ENCODE measurements at regions not wholly inside any gene's neighbourhood (a gene's known extent, or its start where the extent isn't known, plus 50 kb on each side); places are given as distances from the start of the nearest gene placed in this dataset.
A peak's percentile ranks its signal among the peaks of the same experiment; 100 is the strongest.
"Not testable (repeated sequence)": the region's sequence is repeated elsewhere in the genome, so short reads cannot be mapped to it uniquely, and the experiment has no call there.

DNA sequence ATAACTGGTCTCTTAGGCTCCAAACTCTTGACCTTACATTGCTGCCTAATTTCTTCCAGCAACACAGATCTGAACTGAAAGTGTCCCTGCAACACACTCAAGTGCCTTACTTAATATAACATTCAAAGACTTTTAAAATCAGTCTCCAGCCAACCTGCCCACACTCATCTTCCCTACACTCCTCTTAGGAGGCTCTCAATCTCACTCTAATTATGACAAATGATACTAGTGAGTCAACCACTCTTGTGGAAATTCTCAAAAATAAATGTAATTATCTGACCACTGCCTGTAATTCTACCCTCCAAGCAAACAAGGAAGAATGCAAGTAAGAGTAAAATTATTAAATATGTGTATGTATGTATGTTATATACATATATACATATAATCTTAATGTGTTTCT is 348.1 kb upstream of the MIR17HG start:
- FAIRE-seq, result no peak
- no peak for DNase-seq (ENCODE audit: low spot score in 2 of 2)

DNA sequence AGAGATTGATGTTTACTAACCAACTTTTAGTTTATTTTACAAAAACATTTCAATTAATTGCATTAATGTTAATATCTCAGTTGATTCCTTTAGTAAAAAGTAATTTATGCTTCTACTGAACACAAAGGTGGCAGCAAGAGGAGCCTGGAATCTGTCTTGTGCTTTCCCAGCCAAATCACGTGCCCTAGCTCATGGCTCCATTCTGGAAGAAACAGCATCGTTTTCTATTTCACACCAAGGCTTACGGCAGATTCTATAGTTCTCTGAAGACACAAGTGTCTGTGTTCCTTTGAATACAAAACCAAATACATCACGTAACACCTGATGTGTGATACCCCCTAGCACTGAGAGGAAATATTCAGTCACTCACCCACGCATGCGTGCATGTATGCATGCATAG is 346.1 kb upstream of the MIR17HG start:
- no peak for FAIRE-seq
- DNase-seq (ENCODE audit: low spot score in 2 of 2), result no peak

DNA sequence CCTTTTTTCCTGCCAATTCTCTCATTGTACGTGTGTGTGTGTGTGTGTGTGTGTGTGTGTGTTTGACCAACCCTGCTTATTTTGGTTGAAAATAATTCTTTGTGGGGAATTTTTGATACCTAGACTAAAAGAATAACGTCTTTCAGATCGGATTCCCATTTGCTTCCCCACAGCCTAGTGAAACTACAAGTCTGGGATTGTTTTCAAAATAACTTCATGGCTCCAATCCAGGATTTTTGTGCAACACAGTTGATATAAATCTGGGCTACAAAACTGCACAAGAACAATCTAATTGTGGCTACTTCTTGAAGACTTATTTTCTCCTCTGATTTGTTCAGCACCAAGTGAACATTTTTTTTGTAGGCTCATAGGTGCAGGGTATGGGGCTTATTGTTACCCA is 332.8 kb upstream of the MIR17HG start:
- no peak for DNase-seq (ENCODE audit: low spot score in 2 of 2)
- FAIRE-seq, result no peak

DNA sequence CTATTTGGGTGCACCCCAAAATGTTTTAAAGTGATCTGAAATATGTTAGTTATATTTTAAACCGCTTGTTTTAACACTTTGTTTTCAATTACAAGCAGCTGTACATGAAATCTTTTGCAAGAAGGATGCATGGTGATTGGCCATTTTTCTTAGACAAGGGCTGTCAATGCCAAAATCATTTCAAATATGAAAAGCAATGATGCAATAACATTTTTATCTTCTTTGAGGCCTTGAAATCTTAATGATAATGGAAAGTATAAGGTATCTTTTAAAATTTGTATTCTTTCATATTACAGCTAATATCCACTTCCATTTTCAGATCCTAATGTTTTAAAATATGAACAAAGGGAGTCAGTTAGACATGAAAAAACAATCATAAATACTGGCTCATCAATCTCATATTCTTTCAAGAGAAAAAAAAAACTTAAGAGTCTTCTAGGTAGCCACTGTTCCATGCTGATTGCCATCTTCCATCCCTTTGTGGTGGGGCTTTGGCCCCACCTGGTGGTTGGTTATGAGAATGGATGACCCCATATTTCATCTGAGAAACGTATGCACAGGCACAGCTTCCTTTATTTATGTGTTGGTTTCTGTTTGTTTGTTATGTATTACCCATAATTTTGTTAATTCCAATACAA is 330.3 kb upstream of the MIR17HG start:
- DNase-seq (ENCODE audit: low spot score in 2 of 2) (peak in 1 of 2 donors; percentile 6), FAIRE-seq (peak; percentile 31)

DNA sequence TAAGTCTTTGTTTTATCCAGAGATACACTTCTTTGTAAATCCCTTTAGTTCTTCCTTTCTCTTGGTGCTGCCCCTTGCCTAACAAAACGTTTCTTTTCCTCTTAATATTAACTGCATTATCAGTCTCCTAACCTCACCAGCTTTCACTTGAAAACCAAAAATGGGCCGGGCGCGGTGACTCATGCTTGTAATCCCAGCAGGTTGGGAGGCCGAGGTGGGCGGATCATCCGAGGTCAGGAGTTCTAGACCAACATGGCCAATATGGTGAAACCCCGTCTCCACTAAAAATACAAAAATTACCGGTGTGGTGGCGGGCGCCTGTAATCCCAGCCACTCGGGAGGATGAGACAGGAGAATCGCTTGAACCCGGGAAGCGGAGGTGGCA is 329.8 kb upstream of the MIR17HG start:
- no peak for DNase-seq (ENCODE audit: low spot score in 2 of 2)
- FAIRE-seq, result no peak

DNA sequence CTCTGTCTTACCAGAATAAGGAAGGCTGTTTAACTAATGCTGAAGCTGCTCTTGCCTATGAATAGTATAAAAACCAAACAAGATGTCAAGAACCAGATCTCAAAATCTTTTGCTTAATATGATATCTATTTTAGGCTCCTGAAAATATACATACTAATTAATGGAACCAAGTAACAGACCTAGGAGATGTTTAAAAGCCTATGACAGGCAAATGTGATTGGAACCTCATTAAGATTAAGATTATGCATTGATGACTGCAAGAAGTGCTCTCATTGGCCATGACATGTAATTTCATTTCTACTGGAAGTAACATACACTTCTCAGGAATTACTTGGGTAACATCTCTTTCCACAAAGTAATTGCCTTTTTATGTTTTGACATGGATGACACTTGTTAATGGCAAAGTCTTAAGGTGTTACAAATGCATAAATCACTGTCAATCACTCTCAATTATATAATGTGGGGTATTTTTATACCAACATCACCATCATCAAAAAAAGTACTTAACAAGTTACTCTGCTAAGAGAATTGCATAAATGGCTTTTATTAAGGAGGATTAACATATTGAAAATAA is 326.9 kb upstream of the MIR17HG start:
- no peak for DNase-seq (ENCODE audit: low spot score in 2 of 2)
- no peak for FAIRE-seq

DNA sequence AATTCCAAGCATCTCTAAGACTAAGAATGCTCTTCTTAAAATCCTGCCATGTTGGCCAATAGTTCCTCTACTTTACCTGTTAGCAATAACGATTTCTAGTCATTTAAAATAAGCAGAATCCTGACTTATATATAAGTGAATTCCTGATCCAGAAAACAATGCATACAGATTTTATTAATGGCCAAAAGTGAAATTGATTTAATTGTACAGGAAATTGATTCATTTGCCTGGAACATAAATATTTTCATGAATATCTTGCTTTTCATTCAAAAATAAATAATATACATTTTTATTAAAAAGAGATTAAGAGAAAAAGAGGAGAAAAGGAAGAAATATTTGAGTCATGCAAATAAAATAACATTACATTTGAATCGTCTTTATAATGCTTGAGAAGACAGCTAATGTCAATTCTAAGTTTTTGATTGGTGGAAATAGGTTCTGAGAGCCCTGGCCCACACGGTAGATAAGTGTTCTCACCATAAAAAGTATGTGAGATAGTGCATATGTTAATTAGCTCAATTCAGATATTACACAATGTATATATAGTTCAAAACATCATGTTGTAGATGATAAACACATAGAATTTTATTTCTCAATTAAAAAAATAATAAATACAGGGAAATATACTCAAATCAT is 323.2 kb upstream of the MIR17HG start:
- DNase-seq (ENCODE audit: low spot score in 2 of 2), result no peak
- FAIRE-seq, result no peak

DNA sequence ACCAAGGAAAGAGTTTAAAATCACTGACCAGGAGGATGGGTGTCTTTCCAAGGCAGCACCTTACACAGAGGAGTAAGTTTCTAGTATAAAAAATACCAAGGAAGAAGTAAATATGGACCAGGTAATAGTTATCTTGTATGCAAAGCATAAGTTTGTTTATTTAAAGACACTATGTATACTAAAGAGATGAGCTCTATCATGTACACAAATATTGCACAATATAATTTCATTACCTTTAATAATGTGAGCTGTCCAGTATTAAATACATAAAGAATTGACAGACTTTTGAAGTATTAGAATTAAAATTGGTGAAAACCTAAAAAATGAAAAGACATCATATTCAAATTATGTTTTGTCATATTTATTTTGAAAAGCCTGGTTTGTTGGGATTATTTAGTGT is 322.0 kb upstream of the MIR17HG start:
- FAIRE-seq (no peak), DNase-seq (ENCODE audit: low spot score in 2 of 2) (no peak)

DNA sequence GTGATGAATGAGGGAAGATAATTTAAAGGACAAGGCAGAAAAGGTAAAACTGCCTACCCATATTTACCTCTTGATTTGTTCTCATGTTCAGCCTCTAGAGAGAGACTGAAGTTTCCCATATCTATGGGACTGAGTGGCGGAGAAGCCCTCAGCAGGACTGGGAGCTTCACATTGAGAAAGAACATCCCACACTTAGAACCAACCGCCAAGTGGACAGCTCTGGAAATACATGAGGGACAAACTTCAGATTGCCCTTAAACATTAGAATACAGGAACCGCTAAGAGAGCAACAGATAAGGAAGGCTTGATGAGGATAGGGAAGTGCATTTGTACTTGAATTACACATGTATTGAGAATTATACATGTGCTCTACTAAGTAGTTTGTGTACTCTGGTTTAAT is 316.0 kb upstream of the MIR17HG start:
- DNase-seq (ENCODE audit: low spot score in 2 of 2) (no peak), FAIRE-seq (no peak)

DNA sequence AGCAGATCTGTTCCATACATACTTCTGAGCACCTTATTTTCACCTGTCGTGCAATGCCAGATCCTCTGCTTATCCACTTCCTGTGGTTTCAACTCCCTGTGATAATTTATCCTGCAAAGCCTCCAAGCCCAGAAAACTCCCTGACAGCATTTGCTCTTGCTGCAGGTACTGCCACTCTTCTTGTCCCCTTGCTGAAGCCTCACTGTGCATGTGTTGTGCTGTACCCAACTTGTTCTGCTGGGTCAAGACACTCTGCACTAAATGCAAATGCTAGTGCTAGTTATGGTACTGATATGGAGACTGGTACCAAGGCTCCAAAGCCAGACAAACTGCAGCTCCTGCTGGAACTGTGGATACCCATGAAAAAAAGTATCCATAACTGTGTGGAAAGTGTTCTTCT is 315.4 kb upstream of the MIR17HG start:
- DNase-seq (ENCODE audit: low spot score in 2 of 2) (no peak), FAIRE-seq (no peak)

DNA sequence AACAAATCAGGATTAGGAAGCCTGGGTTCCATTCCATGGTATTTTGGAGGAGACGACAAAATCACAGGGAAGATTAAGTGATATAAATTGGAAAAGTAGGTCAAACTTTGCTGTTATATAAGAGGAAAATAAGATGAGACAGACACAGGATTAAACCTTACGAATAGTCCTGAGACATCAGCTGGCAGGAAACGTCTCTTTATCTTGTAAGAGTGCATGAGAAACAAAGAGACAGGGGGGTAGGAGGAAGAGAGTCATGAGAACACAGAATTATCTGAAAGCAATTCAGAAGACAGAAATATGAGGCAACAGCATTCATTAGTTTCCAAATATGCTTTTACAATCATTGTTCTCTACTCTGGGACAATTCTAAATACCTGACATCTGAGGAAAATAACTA is 310.6 kb upstream of the MIR17HG start:
- FAIRE-seq (no peak), DNase-seq (ENCODE audit: low spot score in 2 of 2) (no peak)

DNA sequence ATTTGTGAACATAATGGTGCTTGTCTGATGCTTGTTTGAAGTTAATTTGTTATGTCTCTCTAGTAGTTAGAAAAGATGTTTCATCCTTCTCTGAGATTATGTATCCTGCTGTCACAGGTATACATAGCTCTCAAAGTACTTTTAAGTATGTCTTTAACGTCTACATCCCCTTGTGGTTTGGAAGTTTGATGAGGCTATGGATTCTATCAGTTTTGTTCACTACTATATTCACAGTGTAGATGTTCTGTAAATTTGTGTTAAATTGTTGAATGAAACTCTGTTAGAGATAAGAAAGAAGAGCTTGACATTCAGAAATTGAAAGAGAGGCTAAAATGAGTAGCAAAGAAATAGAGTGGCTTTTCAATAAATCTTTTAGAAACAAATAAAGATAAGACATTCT is 304.6 kb upstream of the MIR17HG start:
- no peak for FAIRE-seq
- DNase-seq (ENCODE audit: low spot score in 2 of 2), result no peak

DNA sequence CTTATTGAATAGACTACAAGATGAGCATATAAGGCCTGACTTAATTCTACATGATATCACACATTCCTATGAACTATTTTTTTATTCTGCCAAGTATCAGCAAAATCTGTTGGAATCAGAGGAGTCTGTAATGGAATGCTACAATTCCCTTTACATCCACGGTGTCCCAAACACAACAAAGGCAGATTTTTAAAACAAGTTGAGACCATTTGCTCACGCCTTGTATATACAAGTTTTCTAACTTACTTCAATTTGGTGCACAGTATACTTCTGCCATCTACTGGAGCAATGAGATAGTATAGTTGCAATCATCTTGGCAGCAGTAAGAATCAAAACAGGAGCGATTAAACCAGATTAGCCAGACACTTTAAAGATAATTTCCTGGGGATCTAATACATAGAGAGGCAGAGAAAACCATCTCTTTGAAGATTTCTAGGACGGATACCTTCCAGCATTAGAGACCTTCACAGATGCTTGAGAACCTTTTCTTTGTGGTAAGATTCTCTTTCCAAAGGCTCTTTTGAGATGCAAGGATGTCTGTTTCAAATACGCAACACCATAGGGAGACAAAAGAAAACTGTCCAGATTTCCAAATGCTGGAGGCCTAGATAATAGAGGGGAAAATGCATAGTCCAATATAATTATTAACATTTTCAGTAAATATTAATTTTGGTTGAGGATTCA is 302.0 kb upstream of the MIR17HG start:
- DNase-seq (ENCODE audit: low spot score in 2 of 2) (peak in 1 of 2 donors; percentile 12), FAIRE-seq (peak; percentile 15)

DNA sequence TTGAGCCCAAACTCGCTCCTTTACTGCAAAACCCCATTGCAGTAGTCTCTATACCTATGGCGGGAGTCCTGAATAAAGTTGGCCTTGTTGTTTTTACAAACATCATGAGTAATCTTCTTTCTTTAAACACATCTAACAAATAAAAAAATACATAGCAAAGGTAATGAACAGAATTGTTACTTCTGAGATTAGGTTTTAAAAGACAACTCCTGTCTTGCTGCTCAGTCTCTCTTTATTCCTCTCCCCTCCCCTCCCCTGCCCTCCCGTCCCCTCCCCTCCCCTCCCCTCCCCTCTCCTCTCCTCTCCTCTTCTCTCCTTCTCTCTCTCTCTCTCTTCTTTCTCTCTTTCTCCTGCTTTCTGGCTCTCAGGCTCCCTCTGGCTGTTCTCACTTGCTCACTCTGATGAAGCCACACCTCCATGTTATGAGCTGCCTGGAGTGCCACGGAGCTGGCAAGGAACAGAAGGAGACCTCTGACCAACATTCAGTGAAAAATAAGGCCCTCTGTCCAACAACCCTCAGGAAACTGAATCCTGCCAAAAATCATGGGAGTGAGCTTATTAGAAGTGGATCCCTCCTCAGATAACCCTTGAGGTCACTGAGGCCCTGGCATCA is 300.7 kb upstream of the MIR17HG start:
- DNase-seq (ENCODE audit: low spot score in 2 of 2) (no peak), FAIRE-seq (no peak)

DNA sequence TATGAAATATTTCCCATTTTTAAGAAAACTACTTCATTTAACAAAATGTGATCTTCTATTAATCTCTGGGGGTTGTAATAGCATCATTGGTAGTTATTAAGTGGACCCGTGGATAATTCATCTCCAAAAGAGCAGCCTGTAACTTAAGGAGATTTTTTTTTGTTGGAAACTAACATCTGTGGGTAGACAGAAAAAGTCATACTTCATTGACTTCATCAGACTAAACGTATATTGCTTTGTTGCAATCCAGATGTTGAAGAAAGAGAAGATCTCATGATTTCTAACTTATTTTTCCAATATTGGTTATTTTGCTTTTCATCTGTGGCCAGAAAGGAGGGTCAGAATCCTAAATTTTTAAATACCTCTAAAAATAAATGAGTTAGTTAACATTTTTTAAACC is 296.5 kb upstream of the MIR17HG start:
- FAIRE-seq, result no peak
- DNase-seq (ENCODE audit: low spot score in 2 of 2), result no peak

DNA sequence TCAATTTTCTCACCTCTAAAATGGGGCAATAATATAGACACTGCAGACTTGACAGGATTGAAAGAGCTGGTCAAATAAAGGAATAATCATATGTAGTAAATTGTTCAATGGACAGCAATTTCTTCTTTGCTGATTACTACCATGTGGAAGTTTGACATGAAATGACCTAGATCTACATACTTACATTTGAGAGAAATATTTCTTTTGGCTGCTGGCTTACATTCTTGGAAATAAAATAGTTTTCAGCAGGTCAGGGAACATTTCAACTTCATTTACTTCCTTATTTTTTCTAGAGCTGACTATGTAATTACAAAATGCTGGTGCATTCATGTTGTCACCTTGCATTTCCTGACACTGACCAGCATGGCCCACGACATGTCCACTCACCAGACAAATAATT is 294.6 kb upstream of the MIR17HG start:
- DNase-seq (ENCODE audit: low spot score in 2 of 2) (no peak), FAIRE-seq (no peak)

DNA sequence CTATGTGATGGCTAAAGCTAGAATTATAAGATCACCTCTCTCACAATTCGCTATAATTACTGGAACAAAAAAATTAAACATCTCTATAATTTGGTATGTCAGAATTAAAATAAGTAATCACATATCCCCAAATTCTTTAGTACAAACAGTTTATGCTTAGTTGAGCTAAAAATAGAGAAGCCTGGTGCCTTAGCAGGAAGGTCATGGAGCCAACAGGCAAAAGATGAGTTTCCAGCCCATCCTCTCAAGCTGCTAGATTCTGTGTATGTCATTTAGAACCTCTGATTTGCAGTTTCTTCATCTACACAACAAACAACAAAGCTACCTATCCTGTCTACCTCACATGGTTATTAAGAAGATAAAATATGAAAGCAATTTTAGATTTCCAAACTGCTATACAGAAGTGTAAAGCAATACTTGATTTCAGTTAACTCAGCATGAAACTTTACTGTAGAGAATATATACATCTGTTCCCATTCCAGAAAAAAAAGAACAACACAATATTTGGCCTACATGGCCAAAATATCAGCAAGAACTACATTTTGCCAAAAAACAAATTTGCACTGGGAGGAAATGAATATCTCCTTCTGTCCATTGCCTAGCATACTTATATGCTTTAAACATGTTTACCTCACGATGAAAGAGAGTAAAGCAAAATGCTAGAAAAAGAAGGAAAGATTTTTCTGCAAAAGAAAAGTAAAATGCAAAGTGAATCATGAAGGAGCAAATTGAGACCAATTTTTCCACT is 294.0 kb upstream of the MIR17HG start:
- FAIRE-seq, result no peak
- no peak for DNase-seq (ENCODE audit: low spot score in 2 of 2)

DNA sequence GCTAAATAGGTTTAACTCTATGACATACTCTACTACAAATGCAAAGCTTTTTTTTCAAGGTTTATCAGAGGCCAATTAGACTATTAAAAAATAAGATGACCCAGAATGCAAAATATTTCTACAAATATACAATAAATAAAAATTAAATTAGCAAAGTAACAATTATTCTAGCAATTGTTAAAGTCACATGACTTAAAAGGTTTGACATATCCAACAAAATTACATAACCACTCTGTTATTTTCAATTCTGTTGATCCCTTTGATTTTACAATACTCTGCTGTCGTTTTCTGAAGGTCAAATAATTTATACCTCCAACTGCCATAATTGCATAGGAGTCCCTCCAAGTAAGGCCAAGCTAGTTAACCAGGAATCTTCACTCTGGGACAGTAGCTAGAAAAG is 292.6 kb upstream of the MIR17HG start:
- no peak for FAIRE-seq

DNA sequence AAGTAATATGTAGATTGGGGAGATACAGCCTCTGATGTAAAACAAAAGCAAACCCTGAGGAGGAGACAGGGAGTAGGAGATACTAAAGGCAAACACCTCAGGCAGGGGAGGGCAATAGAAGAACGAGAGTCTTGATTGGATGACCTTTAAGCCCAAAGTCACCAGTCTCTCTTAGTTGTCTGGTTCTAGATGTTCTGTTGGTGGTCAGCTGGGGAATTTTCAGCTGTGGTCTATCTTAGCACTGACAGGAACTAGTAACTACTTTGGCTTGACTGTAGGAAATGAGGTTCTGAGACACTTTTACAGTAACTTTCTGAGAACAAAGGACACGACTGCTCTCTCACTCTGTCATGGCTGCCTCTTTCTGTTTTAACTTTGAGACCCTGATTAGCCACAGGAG is 290.7 kb upstream of the MIR17HG start:
- no peak for FAIRE-seq
- no peak for DNase-seq (ENCODE audit: low spot score in 2 of 2)

More for the DNA sequence above, 292.6 kb upstream of the MIR17HG start:
- no peak for DNase-seq (ENCODE audit: low spot score in 2 of 2)

DNA sequence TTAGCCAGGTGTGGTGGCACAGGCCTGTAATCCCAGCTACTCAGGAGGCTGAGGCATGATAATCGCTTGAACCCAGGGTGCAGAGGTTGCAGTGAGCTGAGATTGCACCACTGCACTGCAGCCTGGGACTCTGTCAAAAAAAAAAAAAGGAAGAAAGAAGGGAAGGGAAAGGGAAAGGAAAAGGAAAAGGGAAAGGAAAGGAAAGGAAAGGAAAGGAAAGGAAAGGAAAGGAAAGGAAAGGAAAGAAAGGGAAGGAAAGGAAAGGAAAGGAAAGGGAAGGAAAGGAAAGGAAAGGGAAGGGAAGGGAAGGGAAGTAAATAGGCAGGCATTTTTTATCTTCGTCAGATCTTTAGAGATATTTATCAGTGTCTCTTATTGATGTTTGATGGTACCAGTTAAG is 290.0 kb upstream of the MIR17HG start:
- DNase-seq (ENCODE audit: low spot score in 2 of 2); FAIRE-seq: not testable (repeated sequence)

DNA sequence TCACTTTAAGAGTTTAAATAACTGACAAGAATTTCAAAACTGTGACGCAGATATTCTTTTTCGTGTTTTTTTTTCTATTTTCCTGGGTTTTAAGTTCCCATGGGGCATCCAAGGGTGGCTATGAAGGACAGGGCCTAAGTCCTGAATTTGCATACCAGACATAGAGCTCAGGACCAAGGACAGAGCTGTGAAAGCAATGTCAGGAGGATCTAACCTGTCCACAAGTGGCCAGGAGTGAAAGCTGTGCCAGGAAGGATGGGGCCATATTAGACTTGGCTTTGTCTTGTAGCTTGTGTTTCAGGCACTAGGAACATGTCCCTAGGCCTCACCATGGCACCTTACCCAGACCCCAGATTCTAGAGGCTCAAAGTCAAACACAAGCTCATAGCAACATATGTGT is 289.4 kb upstream of the MIR17HG start:
- no peak for DNase-seq (ENCODE audit: low spot score in 2 of 2)
- no peak for FAIRE-seq

All from frontal cortex (tissue), 3 donors.